Endothelial cell of umbilical vein (primary cell): ENCODE measurements at regions not wholly inside any gene's neighbourhood (a gene's known extent, or its start where the extent isn't known, plus 50 kb on each side); places are given as distances from the start of the nearest gene placed in this dataset.

Experiments used
- BruUV-seq: library from RNA; stranded (reverse); fragments of 400-500 nt; replicated peaks from 2 replicates; lab custom pipeline; 2021; lab: Mats Ljungman, UMichigan
- CTCF ChIA-PET: fragments of 300-600, 350-600 bp; sonication (Branson Sonifier 250); formaldehyde crosslinking; loops from one replicate; lab custom pipeline; 2021; ENCODE audit warnings: antibody characterized with exemption, inconsistent platforms; lab: Charles Lee
- POLR2A ChIA-PET: fragments of 300-600, 350-600 bp; sonication (Branson Sonifier 250); formaldehyde crosslinking; loops from one replicate; lab custom pipeline; 2021; ENCODE audit warnings: antibody characterized with exemption, inconsistent platforms; lab: Charles Lee
- DNase-seq: peaks from one replicate; pipeline ENCODE4 v3.0.0-alpha.2; 2011; ENCODE audit warnings: low read depth, low spot score
- FAIRE-seq: peaks from 2 replicates; lab custom pipeline; 2011; peaks lifted over from hg19 to GRCh38; lab: Jason Lieb, UNC
- H2AFZ ChIP-seq: 2 replicates; pipeline ENCODE4 v1.6.0; 2012; ENCODE audit warnings: low read depth, low read length, control low read depth, inconsistent platforms
- H3K27ac ChIP-seq: 2 replicates; pipeline ENCODE4 v1.5.1; 2011; ENCODE audit warnings: low read depth, mild to moderate bottlenecking, control low read depth, low read length, moderate library complexity; ENCODE audit not compliant: insufficient read depth
- H3K27me3 ChIP-seq, 2 experiments: 2 replicates each; pipeline versions ENCODE4 v1.6.0 to v1.6.1; 2011; ENCODE audit warnings: low read length in 2 of 2, mixed read lengths in 1 of 2; ENCODE audit not compliant: control insufficient read depth in 2 of 2, insufficient read depth in 2 of 2
- H3K36me3 ChIP-seq, 2 experiments: 2 replicates in 1 of 2; 3 replicates in 1 of 2; pipeline ENCODE4 v1.5.1; 2011; ENCODE audit warnings: low read length in 2 of 2, mild to moderate bottlenecking in 1 of 2, moderate library complexity in 1 of 2; ENCODE audit not compliant: control insufficient read depth in 2 of 2, insufficient read depth in 2 of 2; ENCODE audit errors: extremely low read depth in 1 of 2
- H3K4me1 ChIP-seq: 3 replicates; pipeline ENCODE4 v1.5.1; 2011; ENCODE audit warnings: mild to moderate bottlenecking, low read length; ENCODE audit not compliant: control insufficient read depth, insufficient read depth; ENCODE audit errors: extremely low read depth
- H3K4me2 ChIP-seq: 2 replicates; pipeline ENCODE4 v1.6.1; 2011; ENCODE audit warnings: low read length, control low read depth, mixed read lengths; ENCODE audit not compliant: insufficient read depth
- H3K4me3 ChIP-seq, 3 experiments: fragments of 200-600 bp in 1 of 3; sonication (generic), shearing (Covaris generic) in 1 of 3; replicated peaks in 1 of 3; 2 replicates each; pipeline ENCODE4 v1.5.1; 2011 to 2016; ENCODE audit warnings: control low read depth in 3 of 3, low read length in 3 of 3, mild to moderate bottlenecking in 2 of 3, inconsistent platforms in 1 of 3, low read depth in 1 of 3, moderate library complexity in 1 of 3; ENCODE audit not compliant: insufficient read depth in 1 of 3
- H3K79me2 ChIP-seq: 2 replicates; pipeline ENCODE4 v1.6.0; 2012; ENCODE audit warnings: low read length, inconsistent platforms; ENCODE audit not compliant: control insufficient read depth, insufficient read depth
- H3K9ac ChIP-seq: replicated peaks from 2 replicates; pipeline ENCODE3; 2011; ENCODE audit warnings: low read length, control low read depth; ENCODE audit not compliant: insufficient read depth; ENCODE audit errors: extremely low read depth
- H3K9me1 ChIP-seq: replicated peaks from 3 replicates; pipeline ENCODE4 v1.6.0; 2011; ENCODE audit warnings: mild to moderate bottlenecking, low read length; ENCODE audit not compliant: control insufficient read depth, insufficient read depth; ENCODE audit errors: extremely low read depth
- H3K9me3 ChIP-seq: replicated peaks from 2 replicates; pipeline ENCODE4 v1.5.1; 2012; ENCODE audit warnings: low read length, inconsistent platforms; ENCODE audit not compliant: control insufficient read depth, insufficient read depth
- H4K20me1 ChIP-seq: replicated peaks from 2 replicates; pipeline ENCODE3; 2011; ENCODE audit warnings: mild to moderate bottlenecking, low read length; ENCODE audit not compliant: control insufficient read depth, insufficient read depth; ENCODE audit errors: extremely low read depth
- CTCF ChIP-seq, 2 donors: IDR thresholded peaks; 1 replicate in 1 of 2; 2 replicates in 1 of 2; pipeline ENCODE4 v1.5.1; 2011; ENCODE audit warnings: low read length in 2 of 2, mild to moderate bottlenecking in 2 of 2, moderate library complexity in 2 of 2, control low read depth in 1 of 2, inconsistent platforms in 1 of 2, low read depth in 1 of 2; ENCODE audit not compliant: insufficient read depth in 1 of 2; ENCODE audit errors: extremely low read depth in 1 of 2
- EZH2 ChIP-seq: IDR thresholded peaks from 2 replicates; pipeline ENCODE4 v1.6.1; 2012; ENCODE audit warnings: borderline replicate concordance, low read depth, mild to moderate bottlenecking, moderate library complexity, low read length, inconsistent platforms; ENCODE audit not compliant: severe bottlenecking
- FOS ChIP-seq: IDR thresholded peaks from 2 replicates; pipeline ENCODE4 v1.6.1; 2011; ENCODE audit warnings: mild to moderate bottlenecking, low read length, moderate library complexity, borderline replicate concordance; ENCODE audit not compliant: insufficient read depth
- GATA2 ChIP-seq: IDR thresholded peaks from 2 replicates; pipeline ENCODE4 v1.7.0; 2011; ENCODE audit warnings: low read depth, mild to moderate bottlenecking, moderate library complexity, mixed read lengths, low read length; ENCODE audit not compliant: insufficient read length, insufficient read depth
- JUN ChIP-seq: IDR thresholded peaks from 2 replicates; pipeline ENCODE4 v1.6.1; 2011; ENCODE audit warnings: borderline replicate concordance, low read depth; ENCODE audit not compliant: insufficient read length, insufficient read depth
- MYC ChIP-seq: IDR thresholded peaks from one replicate; pipeline ENCODE4 v1.6.1; 2011; ENCODE audit warnings: mild to moderate bottlenecking, low read depth, low read length
- POLR2A ChIP-seq: IDR thresholded peaks from 2 replicates; pipeline ENCODE4 v1.6.1; 2012; ENCODE audit warnings: low read depth, mild to moderate bottlenecking, control low read depth, low read length
- POLR2AphosphoS5 ChIP-seq: IDR thresholded peaks from 2 replicates; pipeline ENCODE4 v1.6.1; 2012; ENCODE audit warnings: low read depth, mild to moderate bottlenecking, control low read depth, low read length, moderate library complexity; ENCODE audit not compliant: insufficient read depth
- dilution Hi-C: fragments of 300-500 bp; cut with MboI; formaldehyde crosslinking; loops from one replicate; pipeline ENCODE4 v1.15.0; 2019; ENCODE audit warnings: low sequenced_read_pairs; ENCODE audit not compliant: extremely low pct_ligation_motif_present
- intact Hi-C: fragments of 100-400 bp; cut with micrococcal nuclease; formaldehyde crosslinking; loops from one replicate; pipeline ENCODE4 v1.10.0; 2022
- TF ChIP-seq, protein P1 (sequence below): IDR thresholded peaks from 2 replicates; pipeline ENCODE4 v1.6.1; 2011; ENCODE audit not compliant: insufficient read depth, insufficient read length

- CTCF ChIA-PET = no interaction called here
- Histone ChIP-seq H3K36me3 (no peaks in the 10 kb centered on the region), H3K4me1 (no peaks in the 10 kb centered on the region), H3K9me1 (no peaks in the 10 kb centered on the region), H3K9me3 (no peaks in the 10 kb centered on the region), H3K27me3 (no peaks in the 10 kb centered on the region), H3K4me2 (no peak overlapping the region), H4K20me1 (no peaks in the 10 kb centered on the region), H3K79me2 (no peaks in the 10 kb centered on the region), H3K27ac (no peak overlapping the region), H3K9ac (no peak overlapping the region), H3K4me3 (no peak overlapping the region), H2AFZ (no peak overlapping the region)
- no TSS peak for BruUV-seq
- POLR2A ChIA-PET = no interaction called here
- dilution Hi-C loops (no loop called here), intact Hi-C loops (no loop called here)
- TF ChIP-seq MYC (no peak), POLR2AphosphoS5 (no peak), JUN (no peak), POLR2A (no peak), FOS (no peak), GATA2 (no peak), EZH2 (no peak), CTCF (IDR thresholded peaks at IDR 0.05; ENCODE audit: extremely low read depth in 1 of 2, insufficient read depth in 1 of 2, low read depth in 1 of 2, low read length in 2 of 2) (no peak)
- TF ChIP-seq, protein P1, sequence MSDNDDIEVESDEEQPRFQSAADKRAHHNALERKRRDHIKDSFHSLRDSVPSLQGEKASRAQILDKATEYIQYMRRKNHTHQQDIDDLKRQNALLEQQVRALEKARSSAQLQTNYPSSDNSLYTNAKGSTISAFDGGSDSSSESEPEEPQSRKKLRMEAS = no peak
- no peak for FAIRE-seq
- DNase-seq = no peak
These were observed 575.2 kb upstream of the POT1 start for GRCh38 chr7:125504848-125505247.
